Gastrocnemius medialis (tissue), 4 donors: ENCODE measurements at regions not wholly inside any gene's neighbourhood (a gene's known extent, or its start where the extent isn't known, plus 50 kb on each side); places are given as distances from the start of the nearest gene placed in this dataset.

Experiments used
- POLR2A ChIP-seq, 2 donors: fragments of 450-650 bp; IDR thresholded peaks; one replicate each; pipeline ENCODE4 v1.6.1; 2017; ENCODE audit warnings: antibody characterized with exemption in 2 of 2, mild to moderate bottlenecking in 2 of 2, moderate library complexity in 2 of 2
- TF ChIP-seq, protein P1 (sequence below), 5 experiments: fragments of 450-650 bp in 3 of 5; fragments of 200-600 bp in 2 of 5; sonication (generic) in 2 of 5; IDR thresholded peaks in 4 of 5; conservative IDR thresholded peaks in 1 of 5; 1 replicate in 4 of 5; 2 replicates in 1 of 5; pipeline ENCODE4 v1.5.1; 2016 to 2019; ENCODE audit warnings: antibody characterized with exemption in 5 of 5, mild to moderate bottlenecking in 3 of 5, moderate library complexity in 3 of 5

DNA sequence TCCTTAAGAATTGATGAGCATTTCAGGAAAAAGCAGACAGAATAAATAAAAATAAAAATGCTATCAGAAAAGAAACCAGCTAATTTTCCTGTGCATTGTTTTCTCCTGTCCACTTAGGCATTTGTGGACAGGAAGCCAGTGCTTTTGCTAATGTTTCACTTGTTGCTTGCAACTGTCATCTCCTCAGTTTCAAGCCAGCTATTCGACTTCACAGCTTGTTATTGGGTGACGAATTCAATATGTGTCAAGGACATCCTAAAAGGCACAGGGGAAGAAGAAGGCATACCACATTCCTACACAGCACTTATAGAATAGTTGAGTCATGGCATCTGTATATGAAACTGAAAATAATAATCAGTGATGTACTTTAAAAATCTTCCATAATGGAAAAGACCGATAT is 530.6 kb upstream of the KIRREL3 start:
- TF ChIP-seq POLR2A (IDR thresholded peaks at IDR 0.05) = no peak
- TF ChIP-seq, protein P1, sequence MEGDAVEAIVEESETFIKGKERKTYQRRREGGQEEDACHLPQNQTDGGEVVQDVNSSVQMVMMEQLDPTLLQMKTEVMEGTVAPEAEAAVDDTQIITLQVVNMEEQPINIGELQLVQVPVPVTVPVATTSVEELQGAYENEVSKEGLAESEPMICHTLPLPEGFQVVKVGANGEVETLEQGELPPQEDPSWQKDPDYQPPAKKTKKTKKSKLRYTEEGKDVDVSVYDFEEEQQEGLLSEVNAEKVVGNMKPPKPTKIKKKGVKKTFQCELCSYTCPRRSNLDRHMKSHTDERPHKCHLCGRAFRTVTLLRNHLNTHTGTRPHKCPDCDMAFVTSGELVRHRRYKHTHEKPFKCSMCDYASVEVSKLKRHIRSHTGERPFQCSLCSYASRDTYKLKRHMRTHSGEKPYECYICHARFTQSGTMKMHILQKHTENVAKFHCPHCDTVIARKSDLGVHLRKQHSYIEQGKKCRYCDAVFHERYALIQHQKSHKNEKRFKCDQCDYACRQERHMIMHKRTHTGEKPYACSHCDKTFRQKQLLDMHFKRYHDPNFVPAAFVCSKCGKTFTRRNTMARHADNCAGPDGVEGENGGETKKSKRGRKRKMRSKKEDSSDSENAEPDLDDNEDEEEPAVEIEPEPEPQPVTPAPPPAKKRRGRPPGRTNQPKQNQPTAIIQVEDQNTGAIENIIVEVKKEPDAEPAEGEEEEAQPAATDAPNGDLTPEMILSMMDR (IDR thresholded peaks at IDR 0.05 in 4 of 5, conservative IDR thresholded peaks at IDR 0.05 in 1 of 5) = no peak
